Uterus (tissue), 2 donors: ENCODE measurements at regions not wholly inside any gene's neighbourhood (a gene's known extent, or its start where the extent isn't known, plus 50 kb on each side); places are given as distances from the start of the nearest gene placed in this dataset.

ENCODE experiments used
- CTCF ChIP-seq, 4 experiments: fragments of 200-600 bp in 2 of 4; fragments of 450-650 bp in 2 of 4; sonication (generic) in 2 of 4; IDR thresholded peaks; one replicate each; pipeline ENCODE4 v1.5.1; 2016 to 2019; ENCODE audit warnings: antibody characterized with exemption in 4 of 4, mild to moderate bottlenecking in 2 of 4, moderate library complexity in 1 of 4
- POLR2A ChIP-seq, 2 donors: fragments of 450-650 bp; IDR thresholded peaks; one replicate each; pipeline ENCODE4 v1.6.1; 2016; ENCODE audit warnings: antibody characterized with exemption in 2 of 2, mild to moderate bottlenecking in 1 of 2, moderate library complexity in 1 of 2

DNA sequence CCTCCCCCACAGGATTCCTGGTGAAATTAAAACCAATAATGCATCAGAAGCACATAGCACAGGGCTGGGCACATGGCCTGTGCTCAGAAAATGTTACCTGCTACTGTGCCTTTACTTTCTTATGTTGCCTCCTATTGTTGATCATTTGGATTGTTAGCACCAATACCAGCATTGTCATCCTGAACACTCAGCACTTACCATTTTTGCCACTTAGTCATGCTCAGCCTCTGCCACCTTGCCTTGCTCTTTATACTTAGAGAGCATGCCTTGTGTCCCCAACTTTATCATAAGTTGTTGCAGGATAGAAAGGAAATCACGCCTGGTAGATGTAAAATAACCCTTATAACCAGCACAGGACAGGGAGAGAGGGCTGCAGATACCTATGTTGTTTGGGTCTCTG lies 361.0 kb upstream of the RUNX1 start:
- TF ChIP-seq CTCF (IDR thresholded peaks at IDR 0.05) (no peak), POLR2A (IDR thresholded peaks at IDR 0.05) (no peak)
